Tongue (tissue), 1 donor: ENCODE measurements at regions not wholly inside any gene's neighbourhood (a gene's known extent, or its start where the extent isn't known, plus 50 kb on each side); places are given as distances from the start of the nearest gene placed in this dataset.
"Not testable (repeated sequence)": the region's sequence is repeated elsewhere in the genome, so short reads cannot be mapped to it uniquely, and the experiment has no call there.

ENCODE experiments used
- DNase-seq: peaks from one replicate; pipeline ENCODE4 v3.0.0-alpha.2; 2015

GRCh38 chr7:46934198-46934825, 647.6 kb downstream of the TNS3 start:
- peak; percentile 5 for DNase-seq

DNA sequence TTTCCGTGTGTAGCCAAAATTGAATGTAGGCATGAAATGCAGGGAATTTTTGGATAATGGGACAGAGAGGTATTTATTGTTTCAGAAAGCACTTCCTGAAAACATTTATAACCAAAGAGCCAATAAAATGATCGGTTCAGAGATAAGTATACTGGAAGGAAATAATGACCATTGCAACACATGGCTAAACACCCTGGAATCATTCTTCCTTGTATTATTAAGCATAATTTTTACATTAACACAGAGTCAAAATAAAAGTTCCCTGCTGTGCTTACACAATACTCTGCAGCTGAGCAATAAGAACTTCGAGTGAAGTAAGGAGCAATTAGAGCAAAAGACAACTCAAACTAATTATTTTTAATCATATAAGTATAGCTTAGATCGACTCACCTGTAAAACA, 648.3 kb downstream of the TNS3 start:
- DNase-seq = no peak

DNA sequence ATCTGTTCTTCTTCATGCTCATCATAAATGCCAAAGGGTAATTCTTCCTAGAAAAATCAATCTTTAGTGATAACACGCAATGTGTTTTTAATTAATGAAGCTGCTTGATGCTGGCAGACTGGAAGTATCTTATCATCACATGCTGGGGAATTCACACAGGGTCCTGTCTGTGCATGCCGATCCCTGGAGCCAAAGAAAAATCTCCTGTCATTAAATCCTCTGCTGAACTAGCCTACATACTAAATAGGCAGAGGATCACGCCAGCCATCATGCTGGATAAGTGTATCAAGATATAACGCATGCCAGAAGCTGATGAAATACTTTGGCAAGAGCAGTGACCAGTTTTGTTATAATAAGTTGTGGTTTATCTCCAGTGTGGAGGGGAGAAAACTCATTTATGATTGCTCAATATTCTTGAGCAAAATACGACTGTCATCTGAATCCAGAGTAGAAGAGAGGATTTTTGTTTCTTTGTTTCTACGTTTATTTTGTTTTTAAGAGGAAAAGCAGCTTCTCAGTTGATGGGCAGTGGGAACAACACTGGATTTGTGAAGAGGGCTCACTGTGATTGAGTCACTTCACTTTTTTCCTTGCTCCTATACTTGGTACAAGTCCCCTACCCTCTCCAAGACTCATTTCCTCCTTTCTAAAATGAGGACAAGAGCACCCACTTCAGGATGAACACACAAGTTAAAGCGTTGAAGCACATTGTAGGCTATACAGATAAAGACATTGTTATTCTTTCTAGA, 649.1 kb downstream of the TNS3 start:
- peak; percentile 61 for DNase-seq

DNA sequence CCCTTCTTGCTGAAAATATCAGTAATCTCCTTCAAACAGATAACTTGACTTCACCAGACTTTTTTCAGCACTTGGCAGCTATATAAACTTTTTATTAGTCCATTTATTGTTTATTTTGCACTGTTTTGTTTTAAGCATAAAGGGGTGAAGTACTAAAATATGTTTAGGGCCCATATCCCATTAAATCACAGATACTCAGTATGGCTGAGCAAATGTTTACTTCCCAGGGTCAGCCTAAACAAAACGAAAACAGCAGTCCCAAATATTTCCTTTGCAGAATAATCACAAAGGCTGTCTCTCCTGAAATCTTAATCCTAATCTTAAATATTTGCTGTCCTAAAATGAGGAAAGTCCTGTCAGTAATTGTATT, 649.6 kb downstream of the TNS3 start:
- no peak for DNase-seq

DNA sequence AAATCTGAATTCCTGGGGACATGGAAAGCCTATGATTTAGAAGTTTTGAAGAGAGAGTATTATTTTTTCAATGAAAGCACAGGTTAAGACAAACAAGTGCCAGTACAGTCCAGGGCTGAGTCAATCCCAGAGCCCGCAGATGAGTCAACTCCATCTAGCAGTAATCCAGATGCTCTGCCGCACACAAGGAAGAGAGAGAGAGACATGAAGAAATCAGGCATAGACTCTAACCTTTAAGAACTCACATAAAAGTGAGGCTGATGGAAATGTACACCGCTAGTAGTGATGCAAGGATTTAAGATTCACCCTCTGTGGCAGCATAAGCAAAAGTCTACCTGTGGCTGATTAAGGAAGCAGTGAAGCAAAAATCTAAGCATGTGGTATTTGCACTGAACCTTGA, 651.5 kb downstream of the TNS3 start:
- DNase-seq = no peak

DNA sequence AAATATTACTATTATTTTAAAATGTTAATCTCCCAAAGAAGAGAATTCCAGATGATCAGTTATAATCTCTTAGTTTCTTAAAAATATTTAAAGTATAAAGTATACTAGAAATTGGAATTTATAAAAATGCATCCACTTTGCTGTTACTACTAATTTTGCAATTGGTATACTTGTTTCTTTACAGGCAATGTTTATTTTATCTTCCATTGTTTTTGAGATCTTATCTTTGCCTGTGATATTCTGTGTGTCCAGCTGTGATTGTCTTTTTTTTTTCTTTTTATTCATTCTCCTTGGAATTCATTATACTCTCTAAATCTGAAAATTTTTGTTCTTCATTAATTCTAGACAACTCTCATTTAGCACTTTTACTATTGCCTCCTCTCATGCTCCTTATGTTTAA, 652.6 kb downstream of the TNS3 start:
- DNase-seq = no peak

GRCh38 chr7:46928719-46929118, 653.2 kb downstream of the TNS3 start:
- no peak for DNase-seq

GRCh38 chr7:46927131-46927810, 654.6 kb downstream of the TNS3 start:
- DNase-seq = no peak

DNA sequence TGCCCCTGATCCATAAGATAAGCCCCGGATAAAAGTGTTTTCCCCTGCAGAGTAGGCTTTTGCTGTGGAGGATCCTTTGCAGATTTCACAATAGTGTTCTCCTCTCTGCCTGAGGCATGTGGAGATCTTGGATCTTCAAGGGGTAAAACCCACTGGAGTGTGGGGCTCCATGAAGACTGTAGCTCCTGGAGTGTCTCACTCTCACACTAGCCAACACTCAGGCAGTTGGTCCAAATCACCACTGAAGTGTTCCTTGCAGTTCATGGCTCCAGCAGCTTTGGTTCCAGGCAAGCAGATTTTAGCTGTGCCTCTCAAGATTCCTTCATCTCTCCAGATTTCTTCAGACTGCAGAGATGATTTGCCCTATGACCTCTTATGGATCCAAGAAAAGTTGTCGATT, 665.3 kb downstream of the TNS3 start:
- DNase-seq = no peak

DNA sequence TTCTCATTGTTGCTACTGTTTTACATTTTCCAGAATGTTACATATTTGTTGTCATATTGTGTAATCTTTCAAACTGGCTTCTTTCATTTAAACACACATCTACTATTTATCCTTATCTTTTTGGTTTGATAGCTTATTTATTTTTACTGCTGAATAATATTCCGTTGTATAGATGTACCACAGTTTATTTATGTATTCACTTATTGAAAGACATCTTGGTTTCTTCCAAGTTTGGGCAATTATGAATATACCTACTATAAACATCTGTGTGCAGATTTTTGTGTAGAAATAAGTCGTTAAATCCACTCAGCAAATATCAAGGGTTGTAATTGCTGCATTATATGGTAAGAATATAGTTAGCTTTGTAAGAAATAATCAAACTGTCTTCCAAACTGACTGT, 669.2 kb downstream of the TNS3 start:
- DNase-seq = no peak

DNA sequence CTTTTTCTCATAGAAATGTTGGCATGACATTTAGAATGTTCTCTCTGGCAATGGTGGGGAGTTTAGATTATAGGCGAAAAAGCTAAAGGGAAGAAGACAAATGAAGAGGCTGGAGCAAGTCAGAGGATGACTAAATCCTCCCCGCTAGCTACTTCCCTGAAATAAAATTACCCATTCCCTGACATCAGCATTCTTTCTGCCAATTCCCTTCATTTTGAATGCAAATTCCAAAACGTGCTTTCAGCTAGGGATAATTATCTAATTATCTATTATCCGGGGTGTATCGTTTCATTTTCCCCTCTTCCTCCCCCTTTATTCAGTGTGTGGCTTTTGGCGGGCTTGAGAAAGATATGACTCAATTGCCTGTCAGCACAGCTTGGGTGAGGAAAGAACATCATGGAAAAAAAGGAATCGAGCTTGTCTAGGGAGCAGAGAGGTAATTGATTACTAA, 672.3 kb downstream of the TNS3 start:
- DNase-seq = no peak

GRCh38 chr7:46908770-46909169, 673.1 kb downstream of the TNS3 start:
- no peak for DNase-seq

DNA sequence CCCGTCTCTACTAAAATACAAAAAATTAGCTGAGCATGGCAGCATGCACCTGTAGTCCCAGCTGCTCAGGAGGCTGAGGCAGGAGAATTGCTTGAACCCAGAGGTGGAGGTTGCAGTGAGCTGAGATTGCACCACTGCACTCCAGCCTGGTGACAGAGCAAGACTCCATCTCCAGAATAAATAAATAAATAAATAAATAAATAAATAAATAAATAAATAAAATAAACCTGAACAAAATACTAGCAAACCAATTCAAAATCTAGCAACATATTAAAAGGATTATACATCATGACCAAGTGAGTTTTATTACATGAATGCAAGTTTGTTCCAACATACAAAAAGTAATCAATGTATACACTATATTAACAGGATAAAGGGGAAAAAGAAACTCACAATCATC, 677.4 kb downstream of the TNS3 start:
- DNase-seq = not testable (repeated sequence)

- no peak for DNase-seq
These were observed 679.4 kb downstream of the TNS3 start for GRCh38 chr7:46902463-46902862.

GRCh38 chr7:46900312-46901263, 681.3 kb downstream of the TNS3 start:
- no peak for DNase-seq

DNA sequence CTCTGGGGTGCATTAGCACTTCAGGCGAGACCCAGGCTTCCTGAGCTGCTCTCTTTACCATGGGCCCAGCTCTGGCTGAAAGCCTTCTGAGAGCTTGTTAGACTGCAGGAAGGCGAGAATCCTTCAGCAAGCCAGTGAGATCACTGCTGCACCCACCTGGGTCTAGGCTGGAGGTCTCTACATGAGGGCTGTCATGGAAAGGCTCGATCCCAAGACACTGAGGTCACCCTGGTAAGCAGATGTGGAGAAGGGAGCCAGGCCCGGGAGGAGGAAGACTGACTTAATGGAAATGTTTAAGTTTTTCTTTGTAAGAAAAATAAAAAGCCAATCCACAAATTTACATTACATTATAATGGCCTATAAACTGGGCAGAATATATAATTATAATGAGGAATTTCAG, 684.5 kb downstream of the TNS3 start:
- no peak for DNase-seq

- no peak for DNase-seq
These were observed 695.1 kb downstream of the TNS3 start for GRCh38 chr7:46886669-46887374.

DNA sequence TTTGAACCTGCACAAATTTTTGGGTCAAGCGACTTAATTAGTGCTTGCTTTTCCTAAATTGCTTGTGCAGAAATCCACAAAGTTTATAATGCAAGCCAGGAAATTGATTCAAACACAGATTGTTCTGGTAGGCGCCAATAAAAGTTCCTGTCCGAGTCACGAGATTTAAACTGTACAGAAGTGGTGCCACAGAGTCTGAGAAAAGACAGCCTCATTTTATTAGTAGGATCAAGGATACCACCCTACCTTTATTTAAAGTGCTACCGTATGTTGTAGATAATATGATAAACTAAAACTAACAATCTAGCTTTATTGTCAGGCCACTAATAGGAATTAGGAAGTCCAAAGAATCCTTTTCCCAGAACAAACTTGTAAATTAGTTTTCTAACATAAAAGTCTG, 696.7 kb downstream of the TNS3 start:
- no peak for DNase-seq

- no peak for DNase-seq
These were observed 700.3 kb downstream of the TNS3 start for GRCh38 chr7:46881507-46882127.

- DNase-seq = no peak
These were observed 701.3 kb downstream of the TNS3 start for GRCh38 chr7:46880508-46881196.

- no peak for DNase-seq
These were observed 702.1 kb downstream of the TNS3 start for GRCh38 chr7:46879783-46880182.
